Body of pancreas (tissue), 4 donors: ENCODE measurements at regions not wholly inside any gene's neighbourhood (a gene's known extent, or its start where the extent isn't known, plus 50 kb on each side); places are given as distances from the start of the nearest gene placed in this dataset.

ENCODE experiments used
- ATAC-seq: fragments of 150-250 bp; one replicate; pipeline ENCODE4 v1.9.1; 2016
- DNase-seq, 4 donors: peaks; one replicate each; pipeline ENCODE4 v3.0.0-alpha.2; 2019
- H3K27ac ChIP-seq, 4 donors: fragments of 200-600 bp; sonication (generic); 1 replicate in 3 of 4; 2 replicates in 1 of 4; pipeline versions ENCODE4 v1.5.1 to v1.6.1; 2016 to 2019; ENCODE audit warnings: mild to moderate bottlenecking in 1 of 4, mixed read lengths in 1 of 4, moderate library complexity in 1 of 4
- H3K27me3 ChIP-seq, 2 donors: fragments of 200-600 bp; sonication (generic); one replicate each; pipeline ENCODE4 v1.6.0; 2016; ENCODE audit warnings: mild to moderate bottlenecking in 1 of 2
- H3K36me3 ChIP-seq, 2 donors: fragments of 200-600 bp; sonication (generic); replicated peaks in 1 of 2; 2 replicates each; pipeline ENCODE4 v1.5.1; 2016; ENCODE audit warnings: low read depth in 2 of 2; ENCODE audit not compliant: insufficient read depth in 1 of 2
- H3K4me1 ChIP-seq: fragments of 200-600 bp; sonication (generic); one replicate; pipeline ENCODE4 v1.6.0; 2016
- H3K4me3 ChIP-seq, 2 donors: fragments of 200-600 bp; sonication (generic); 1 replicate in 1 of 2; 2 replicates in 1 of 2; pipeline ENCODE4 v1.5.1; 2016 to 2019
- H3K9me3 ChIP-seq, 3 donors: fragments of 200-600 bp; sonication (generic); 1 replicate in 2 of 3; 2 replicates in 1 of 3; pipeline ENCODE4 v1.5.1; 2016
- POLR2A ChIP-seq, 3 donors: fragments of 450-650 bp; IDR thresholded peaks; one replicate each; pipeline ENCODE4 v1.6.1; 2016; ENCODE audit warnings: antibody characterized with exemption in 3 of 3, mild to moderate bottlenecking in 2 of 3
- WGBS, 2 donors: methylation state at CpG; one replicate each; pipeline ENCODE4 v1.1.5; 2017; 5-methylcytosine and 5-hydroxymethylcytosine counted together
- intact Hi-C: fragments of 100-400 bp; cut with DNase I; formaldehyde crosslinking; loops from one replicate; pipeline ENCODE4 v1.15.1; 2023
- TF ChIP-seq, protein P1 (sequence below), 7 experiments: fragments of 450-650 bp in 4 of 7; fragments of 200-600 bp in 3 of 7; sonication (generic) in 3 of 7; IDR thresholded peaks; one replicate each; pipeline ENCODE4 v1.5.1; 2016 to 2019; ENCODE audit warnings: antibody characterized with exemption in 7 of 7

DNA sequence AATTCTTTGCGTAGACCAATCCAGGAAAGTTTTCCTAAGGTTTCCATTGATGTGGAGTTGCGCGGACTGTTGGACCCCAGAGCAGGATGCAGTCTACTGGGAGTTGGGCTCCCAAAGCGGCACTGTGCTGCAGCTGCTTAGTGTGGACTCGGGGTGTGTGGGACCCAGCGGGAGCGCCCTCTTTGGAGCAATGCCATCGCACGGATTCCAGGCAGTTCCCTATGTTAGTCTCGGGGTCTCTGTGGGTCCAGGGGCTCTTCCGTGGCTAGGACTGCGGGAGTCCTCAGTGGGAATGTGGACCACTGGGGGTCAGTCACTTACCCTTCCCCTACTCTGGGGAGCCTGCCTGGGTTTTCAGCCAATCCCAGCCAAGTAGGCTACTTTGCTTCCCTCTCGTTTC is 151.7 kb upstream of the OLIG3 start:
- no peak for ATAC-seq
- DNase-seq, result no peak
- Histone ChIP-seq H3K9me3 (no peaks in the 10 kb centered on the region), H3K4me3 (no peak overlapping the region), H3K27ac (no peak overlapping the region), H3K36me3 (no peaks in the 10 kb centered on the region), H3K27me3 (no peaks in the 10 kb centered on the region), H3K4me1 (peaks cover 46% of the 10 kb centered on the region)
- intact Hi-C loops, result no loop called here
- 91 to 97% methylated on average over 13 of the region's 13 CpGs for WGBS, 2 donors
- TF ChIP-seq, protein P1, sequence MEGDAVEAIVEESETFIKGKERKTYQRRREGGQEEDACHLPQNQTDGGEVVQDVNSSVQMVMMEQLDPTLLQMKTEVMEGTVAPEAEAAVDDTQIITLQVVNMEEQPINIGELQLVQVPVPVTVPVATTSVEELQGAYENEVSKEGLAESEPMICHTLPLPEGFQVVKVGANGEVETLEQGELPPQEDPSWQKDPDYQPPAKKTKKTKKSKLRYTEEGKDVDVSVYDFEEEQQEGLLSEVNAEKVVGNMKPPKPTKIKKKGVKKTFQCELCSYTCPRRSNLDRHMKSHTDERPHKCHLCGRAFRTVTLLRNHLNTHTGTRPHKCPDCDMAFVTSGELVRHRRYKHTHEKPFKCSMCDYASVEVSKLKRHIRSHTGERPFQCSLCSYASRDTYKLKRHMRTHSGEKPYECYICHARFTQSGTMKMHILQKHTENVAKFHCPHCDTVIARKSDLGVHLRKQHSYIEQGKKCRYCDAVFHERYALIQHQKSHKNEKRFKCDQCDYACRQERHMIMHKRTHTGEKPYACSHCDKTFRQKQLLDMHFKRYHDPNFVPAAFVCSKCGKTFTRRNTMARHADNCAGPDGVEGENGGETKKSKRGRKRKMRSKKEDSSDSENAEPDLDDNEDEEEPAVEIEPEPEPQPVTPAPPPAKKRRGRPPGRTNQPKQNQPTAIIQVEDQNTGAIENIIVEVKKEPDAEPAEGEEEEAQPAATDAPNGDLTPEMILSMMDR (IDR thresholded peaks at IDR 0.05), result no peak
- no peak for TF ChIP-seq POLR2A (IDR thresholded peaks at IDR 0.05)

DNA sequence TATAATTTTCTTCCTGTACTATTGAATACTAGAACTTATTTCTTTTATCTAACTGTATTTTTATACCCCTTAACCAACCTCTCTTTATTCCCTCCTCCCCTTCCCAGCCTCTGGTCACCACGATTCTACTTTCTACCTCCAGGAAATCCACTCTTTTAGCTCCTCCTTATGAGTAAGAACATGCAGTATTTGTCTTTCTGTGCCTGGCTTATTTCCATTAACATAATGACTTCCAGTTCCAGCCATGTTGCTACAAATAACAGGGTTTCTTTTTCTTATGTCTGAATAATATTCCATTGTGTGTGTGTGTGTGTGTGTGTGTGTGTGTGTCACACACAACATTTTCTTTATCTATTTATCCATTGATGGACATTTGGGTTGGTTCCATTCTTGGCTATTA is 152.3 kb upstream of the OLIG3 start:
- no peak for ATAC-seq
- no CpG with 5 or more reads among the region's 1 CpG for WGBS, 2 donors

DNA sequence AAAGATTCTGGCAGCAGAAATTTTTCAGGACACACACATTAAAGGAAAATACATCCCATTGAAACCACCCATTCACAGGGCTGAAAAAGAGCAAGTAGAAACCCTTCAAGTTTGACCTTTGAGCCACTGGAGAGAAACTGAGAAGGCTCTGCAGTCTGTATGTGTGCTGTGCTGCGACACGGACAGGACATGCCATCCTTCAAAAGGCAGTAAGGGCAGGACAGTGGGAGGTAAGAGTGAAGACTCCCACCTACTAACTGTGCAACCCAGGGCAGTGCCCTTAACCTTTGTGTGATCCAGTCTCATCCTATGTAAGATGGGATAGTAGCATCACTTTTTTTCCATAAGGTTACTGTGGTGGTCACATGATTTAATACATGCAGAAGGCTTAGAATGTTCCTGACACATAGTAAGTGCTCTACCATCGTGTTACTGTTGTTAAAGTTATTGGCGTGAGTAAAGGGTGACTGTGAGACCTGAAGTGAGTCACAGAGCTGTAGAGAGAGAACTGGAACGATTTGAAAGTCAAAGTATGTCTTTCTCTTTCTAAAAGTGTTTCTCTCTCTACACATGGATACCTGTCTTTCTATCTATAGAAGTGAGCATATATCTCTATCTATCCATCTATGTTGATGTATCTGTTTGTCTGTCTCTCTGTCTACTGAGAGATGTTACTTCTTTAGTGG is 153.7 kb upstream of the OLIG3 start:
- no peaks in the 10 kb centered on the region for H3K36me3 ChIP-seq
- H3K4me3 ChIP-seq, result no peak overlapping the region
- WGBS, 2 donors, result 38 to 61% methylated on average over 5 of the region's 5 CpGs
- peaks cover 43% of the 10 kb centered on the region for H3K4me1 ChIP-seq
- no peaks in the 10 kb centered on the region for H3K27me3 ChIP-seq
- H3K9me3 ChIP-seq, result peaks cover 0 to 2% (median 0%) of the 10 kb centered on the region in 3 donors
- ATAC-seq, result no peak
- no peak for TF ChIP-seq POLR2A (IDR thresholded peaks at IDR 0.05)
- TF ChIP-seq, protein P1 (IDR thresholded peaks at IDR 0.05), result no peak
- no peak for DNase-seq
- intact Hi-C loops, result no loop called here
- H3K27ac ChIP-seq, result peak overlapping the region; percentile 50 to 73 (median 60)

More for the DNA sequence above, 152.3 kb upstream of the OLIG3 start:
- Histone ChIP-seq H3K36me3 (no peaks in the 10 kb centered on the region), H3K27me3 (no peaks in the 10 kb centered on the region), H3K4me1 (peaks cover 43% of the 10 kb centered on the region), H3K4me3 (no peak overlapping the region), H3K27ac (no peak overlapping the region), H3K9me3 (no peaks in the 10 kb centered on the region)
- intact Hi-C loops, result no loop called here
- TF ChIP-seq, protein P1 (IDR thresholded peaks at IDR 0.05), result no peak
- no peak for TF ChIP-seq POLR2A (IDR thresholded peaks at IDR 0.05)
- DNase-seq, result no peak

DNA sequence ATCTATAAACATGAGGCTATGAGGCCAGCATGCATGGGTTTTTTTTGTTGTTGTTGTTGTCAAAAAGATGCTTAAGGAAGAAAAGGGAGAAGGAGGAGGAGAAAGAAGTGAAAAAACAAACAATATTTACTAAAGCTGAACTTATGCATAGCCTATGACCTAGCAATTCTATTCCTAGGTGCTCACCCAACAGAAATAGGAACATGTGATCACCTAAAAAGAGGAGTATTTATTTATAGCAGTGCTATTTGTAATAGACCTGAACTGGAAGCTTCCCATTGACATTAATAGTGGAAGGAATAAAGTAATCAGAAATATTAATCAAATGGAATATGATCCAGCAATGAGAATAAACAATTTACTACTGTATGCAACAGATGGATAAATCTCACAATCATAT is 156.5 kb upstream of the OLIG3 start:
- intact Hi-C loops, result no loop called here
- no peaks in the 10 kb centered on the region for H3K27me3 ChIP-seq
- H3K36me3 ChIP-seq, result no peaks in the 10 kb centered on the region
- H3K9me3 ChIP-seq, result peaks cover 0 to 19% (median 0%) of the 10 kb centered on the region in 3 donors
- peaks cover 43% of the 10 kb centered on the region for H3K4me1 ChIP-seq
- no peak overlapping the region for H3K27ac ChIP-seq
- no peak for DNase-seq
- TF ChIP-seq, protein P1 (IDR thresholded peaks at IDR 0.05), result no peak
- no peak for TF ChIP-seq POLR2A (IDR thresholded peaks at IDR 0.05)
- H3K4me3 ChIP-seq, result no peak overlapping the region
- ATAC-seq, result no peak

DNA sequence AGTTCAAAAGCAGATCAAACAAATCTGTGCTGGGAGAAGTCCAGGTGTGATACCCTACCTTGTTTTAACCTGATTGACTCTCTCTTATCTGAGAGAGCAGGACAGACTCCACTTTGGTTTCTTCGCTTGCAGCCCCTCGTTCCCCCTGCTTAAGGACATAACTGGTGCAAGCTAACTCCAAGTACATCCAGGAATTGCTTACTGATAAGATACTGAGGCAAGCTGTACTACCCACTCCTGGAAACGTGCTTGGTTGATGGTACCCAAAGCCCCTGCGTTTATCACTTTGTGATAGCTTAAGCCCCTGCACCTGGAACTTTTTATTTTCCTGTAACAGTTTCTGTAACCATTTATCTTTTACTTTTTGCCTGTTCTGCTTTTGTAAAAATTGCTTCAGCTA is 157.0 kb upstream of the OLIG3 start:
- H3K27me3 ChIP-seq, result no peaks in the 10 kb centered on the region
- peaks cover 39% of the 10 kb centered on the region for H3K4me1 ChIP-seq
- TF ChIP-seq, protein P1 (IDR thresholded peaks at IDR 0.05), result no peak
- TF ChIP-seq POLR2A (IDR thresholded peaks at IDR 0.05), result no peak
- intact Hi-C loops, result no loop called here
- no peaks in the 10 kb centered on the region for H3K36me3 ChIP-seq
- no peak overlapping the region for H3K27ac ChIP-seq
- H3K4me3 ChIP-seq, result no peak overlapping the region
- no peak for ATAC-seq
- H3K9me3 ChIP-seq, result peaks cover 0 to 23% (median 0%) of the 10 kb centered on the region in 3 donors
- WGBS, 2 donors, result 35 to 38% methylated on average over 4 of the region's 4 CpGs
- no peak for DNase-seq
